Ramos (cell line): ENCODE measurements at regions not wholly inside any gene's neighbourhood (a gene's known extent, or its start where the extent isn't known, plus 50 kb on each side); places are given as distances from the start of the nearest gene placed in this dataset.

Experiments used
- in situ Hi-C: fragments of 300-500 bp; cut with MboI; formaldehyde crosslinking; loops from one replicate; pipeline ENCODE4 v1.14.3; 2022; ENCODE audit warnings: low sequenced_read_pairs; ENCODE audit not compliant: unreplicated experiment

DNA sequence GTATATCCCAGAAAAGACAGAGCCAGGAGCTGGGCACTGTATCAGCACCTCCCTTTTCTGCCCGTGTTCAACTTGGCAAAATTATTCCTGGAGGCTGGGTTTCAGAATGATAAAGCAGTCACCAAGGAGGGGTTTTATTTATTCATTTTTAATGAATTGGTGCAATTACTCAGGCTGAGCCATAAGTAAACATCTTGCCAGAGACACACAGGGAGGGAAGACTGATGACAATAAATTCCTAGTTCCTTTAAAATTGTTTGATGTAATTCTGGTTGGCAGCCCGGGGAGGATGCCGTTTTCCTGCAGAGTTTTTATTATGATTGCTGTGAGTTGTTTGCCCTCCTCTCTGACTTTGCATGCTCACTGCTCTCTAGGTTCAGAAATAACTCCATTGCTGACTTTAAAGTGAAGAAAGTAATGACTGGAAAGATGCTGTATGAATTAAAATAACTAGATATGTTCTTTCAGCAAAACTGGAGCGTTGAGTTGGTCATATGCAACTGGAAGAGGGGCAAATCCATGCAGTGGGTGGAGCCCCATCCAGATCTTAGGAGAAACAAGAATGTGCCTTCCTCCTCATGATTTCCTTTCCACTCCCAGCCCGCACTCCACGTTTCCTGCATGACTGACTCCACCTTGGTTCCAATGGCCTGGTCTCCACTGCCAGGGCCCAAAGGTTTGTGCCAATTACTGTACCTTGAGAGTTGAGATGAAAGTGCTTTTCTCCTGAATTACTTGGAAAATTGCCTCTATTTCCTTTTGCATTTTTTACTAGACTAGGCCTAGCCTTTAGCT is 182.1 kb downstream of the RFC3 start:
- in situ Hi-C loops, result no loop called here

DNA sequence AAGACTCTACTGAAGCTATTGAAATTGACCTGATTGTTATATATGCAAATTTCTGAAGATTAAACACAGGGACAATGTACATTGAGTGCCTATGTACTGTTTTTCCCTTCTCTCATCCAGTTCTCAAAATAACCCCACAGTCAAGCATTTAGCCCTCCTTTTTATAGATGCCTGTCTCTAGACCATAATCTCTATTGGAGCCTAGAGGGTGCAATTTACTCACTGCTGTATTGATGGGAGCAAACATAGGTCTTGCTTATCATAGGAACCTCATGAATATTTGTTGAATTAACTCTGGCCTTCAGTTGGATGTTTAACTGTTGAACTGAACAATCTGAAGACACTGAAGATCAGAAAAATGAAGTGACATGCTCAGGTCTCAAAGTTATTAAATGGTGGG is 183.0 kb downstream of the RFC3 start:
- in situ Hi-C loops, result no loop called here

DNA sequence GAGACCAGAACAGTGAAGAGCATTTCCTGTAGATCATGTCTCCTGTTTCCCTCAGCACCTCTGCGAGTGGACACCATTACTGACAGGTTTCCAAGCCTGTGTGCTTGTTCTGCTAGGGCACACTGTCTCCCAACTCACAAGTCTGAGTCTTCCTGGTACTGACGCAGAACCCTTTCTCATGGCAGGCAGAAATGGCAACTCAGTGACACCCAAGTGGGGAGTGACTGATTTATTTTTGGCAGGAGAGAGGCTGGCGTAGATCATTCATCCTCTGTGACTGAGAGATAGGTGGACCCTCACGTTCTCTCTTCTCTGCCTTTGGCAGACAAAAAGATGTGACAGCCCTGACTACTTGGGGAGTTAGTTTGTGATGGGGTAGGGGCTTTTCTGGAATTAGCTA is 183.4 kb downstream of the RFC3 start:
- in situ Hi-C loops, result no loop called here

- in situ Hi-C loops, result no loop called here
Observed at GRCh38 chr13:34002141-34002540, 184.2 kb downstream of the RFC3 start.

- in situ Hi-C loops, result no loop called here
Observed at GRCh38 chr13:34002924-34003323, 185.0 kb downstream of the RFC3 start.

- in situ Hi-C loops, result no loop called here
Observed at GRCh38 chr13:34003656-34004055, 185.7 kb downstream of the RFC3 start.

- in situ Hi-C loops, result no loop called here
Observed at GRCh38 chr13:34004676-34005075, 186.7 kb downstream of the RFC3 start.

DNA sequence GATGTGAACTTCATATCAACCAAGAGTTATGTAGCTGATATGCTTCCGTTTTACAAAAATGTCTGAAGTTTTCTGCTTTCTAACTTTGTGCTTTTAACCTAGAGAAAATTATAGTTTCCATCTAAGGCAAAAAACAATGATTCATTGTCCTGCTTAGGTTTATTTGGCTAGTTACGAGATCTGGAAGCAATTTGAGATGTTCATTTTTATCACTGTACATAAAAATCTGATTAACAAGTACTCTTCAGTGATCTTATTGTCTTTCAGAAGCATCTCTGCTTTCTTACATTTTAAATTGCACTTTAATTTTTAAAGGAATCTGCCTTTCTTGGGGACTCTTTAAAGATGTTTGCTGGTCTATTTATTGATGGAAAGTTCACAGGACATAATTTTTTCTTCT is 188.1 kb downstream of the RFC3 start:
- in situ Hi-C loops, result no loop called here

DNA sequence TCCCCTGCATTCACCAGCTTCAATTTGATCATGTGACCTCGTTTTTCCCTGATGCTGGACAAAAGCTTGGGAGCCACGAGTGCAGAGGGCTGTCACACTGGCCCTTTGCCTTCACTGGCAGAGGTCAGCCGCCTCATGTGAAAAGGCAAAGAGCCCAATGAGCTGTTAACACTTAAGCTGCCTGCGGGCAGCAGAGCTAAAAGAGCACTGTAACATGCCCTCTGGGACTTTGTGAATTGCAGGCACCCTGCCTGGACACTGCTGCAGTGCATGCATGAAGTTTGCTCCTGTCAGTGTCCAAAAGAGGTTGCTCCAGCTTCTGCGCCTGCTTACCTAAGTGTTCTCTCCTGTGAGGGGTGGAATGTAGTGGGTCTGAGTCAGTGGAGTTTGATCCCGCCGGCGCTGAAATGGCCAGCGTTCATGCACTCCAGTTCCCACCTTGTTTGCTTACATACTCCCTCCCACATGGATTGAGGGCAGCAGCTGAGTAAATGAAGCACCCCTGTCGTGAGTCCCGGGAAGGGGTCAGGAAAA is 193.7 kb downstream of the RFC3 start:
- in situ Hi-C loops, result no loop called here

- in situ Hi-C loops, result no loop called here
Observed at GRCh38 chr13:34012382-34012781, 194.4 kb downstream of the RFC3 start.

GRCh38 chr13:34013061-34013460 is 195.1 kb downstream of the RFC3 start:
- in situ Hi-C loops, result no loop called here

- in situ Hi-C loops, result no loop called here
Observed at GRCh38 chr13:34017231-34017630, 199.3 kb downstream of the RFC3 start.

DNA sequence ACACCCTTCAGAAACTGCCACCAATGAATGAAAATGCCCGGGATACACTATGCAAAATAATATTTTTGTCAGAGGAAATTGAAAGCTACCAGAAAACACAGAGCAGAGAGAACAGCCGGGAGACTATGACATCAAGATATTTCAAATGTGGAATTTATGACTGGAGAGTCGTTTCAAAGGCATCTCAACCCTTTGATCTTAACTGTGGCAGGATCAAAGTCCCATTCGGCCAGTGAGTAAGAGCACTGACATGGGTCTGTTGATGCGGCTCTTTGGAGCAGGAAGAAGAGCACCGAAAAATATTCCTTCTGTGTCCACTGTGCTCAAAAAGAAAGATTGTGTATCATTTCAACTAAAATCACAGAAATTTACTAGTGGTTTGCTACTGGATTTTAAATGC is 201.9 kb downstream of the RFC3 start:
- in situ Hi-C loops, result no loop called here

DNA sequence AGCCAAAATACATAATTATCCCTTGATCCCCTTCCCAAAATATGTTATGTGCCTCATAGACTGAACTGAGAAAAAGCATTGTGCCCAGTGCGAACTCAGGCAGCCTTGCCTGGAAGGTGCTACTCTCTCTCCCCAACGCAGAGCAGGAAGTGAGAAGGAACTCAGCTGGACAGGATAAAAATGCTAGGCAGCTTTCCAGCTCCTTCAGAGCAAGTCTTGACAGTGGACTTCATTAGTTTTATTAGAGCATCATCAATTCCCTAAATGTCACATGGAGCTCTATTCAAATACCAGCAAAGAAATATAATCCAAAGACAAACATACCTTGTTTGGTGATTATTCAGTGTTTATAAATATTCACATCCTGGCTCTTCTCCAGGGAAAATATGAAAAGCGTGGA is 202.4 kb downstream of the RFC3 start:
- in situ Hi-C loops, result no loop called here

DNA sequence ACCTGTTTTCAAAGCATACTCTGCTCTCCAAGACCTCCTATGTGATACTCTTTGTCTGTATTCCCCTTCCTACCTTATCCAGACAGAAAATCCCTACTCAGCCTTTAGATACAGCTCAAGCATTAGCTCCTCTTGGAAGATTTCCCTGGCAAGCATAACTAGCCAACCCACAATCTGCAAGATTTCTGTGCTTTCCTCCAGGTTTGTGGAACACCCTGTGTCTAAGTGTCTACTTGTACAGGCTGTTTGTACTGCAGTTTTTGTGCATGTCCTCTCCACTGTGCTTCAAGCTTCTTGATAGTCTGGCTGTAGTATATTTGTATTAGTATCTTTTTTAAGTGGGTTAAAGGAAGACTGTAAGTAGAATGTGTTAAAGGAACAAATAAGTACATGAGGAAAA is 203.7 kb downstream of the RFC3 start:
- in situ Hi-C loops, result no loop called here

DNA sequence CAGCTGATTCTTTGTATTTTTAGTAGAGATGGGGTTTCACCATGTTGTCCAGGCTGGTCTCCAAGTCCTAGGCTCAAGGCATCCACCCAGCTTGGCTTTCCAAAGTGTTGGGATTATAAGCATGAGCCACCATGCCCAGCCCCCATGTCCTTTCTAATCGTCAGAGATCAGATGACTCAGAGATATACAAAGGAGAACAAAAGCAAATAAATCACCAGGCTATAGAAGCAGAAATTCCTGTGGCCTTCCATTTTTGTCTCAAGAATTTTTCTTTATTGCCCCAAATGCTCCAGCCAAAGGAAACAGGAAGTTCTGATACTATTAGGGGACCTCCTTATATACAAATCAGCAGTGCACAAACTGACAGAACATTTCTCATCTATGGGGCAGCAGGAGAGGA is 207.8 kb downstream of the RFC3 start:
- in situ Hi-C loops, result no loop called here

GRCh38 chr13:34026308-34026707 is 208.4 kb downstream of the RFC3 start:
- in situ Hi-C loops, result no loop called here

DNA sequence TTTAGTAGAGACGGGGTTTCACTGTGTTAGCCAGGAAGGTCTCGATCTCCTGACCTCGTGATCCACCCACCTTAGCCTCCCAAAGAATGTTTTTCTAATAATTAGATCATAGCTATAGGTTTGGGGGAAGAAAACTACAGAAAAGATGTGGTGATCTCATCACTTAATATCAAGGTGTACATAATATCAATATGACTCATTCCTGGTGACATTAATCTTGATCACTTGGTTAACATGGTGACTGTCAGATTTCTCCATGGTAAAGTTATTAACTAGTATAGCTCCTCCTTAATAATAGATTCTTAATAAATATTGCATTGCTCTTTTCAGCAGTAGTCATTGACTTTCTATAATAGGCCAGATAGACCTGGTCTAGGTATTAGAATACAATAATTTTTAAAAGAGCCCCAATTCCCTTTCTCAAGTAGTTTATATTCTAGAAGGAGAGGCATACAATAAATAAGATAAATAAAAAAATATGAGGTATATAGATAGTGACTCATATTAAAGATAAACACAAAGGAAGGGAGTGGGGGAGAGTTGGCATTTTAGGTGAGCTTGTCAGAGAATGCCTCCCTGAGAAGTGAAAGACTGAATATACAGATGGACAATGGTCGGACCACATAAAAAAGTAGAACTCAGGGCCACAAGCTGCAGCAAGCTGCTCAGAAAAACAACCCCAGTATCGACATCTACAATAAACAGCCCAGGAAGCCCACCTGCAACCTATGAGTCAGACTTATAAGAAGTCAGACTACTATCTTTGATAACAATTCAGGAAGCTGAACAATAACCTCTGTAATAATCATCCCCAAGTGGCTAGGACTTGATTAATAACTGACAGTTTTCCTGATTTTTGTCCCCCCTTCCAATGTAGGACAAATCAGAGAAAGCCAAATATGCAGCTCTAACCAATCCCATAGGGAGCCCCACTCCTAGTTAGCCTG is 210.8 kb downstream of the RFC3 start:
- in situ Hi-C loops, result no loop called here

GRCh38 chr13:34030782-34031181 is 212.8 kb downstream of the RFC3 start:
- in situ Hi-C loops, result no loop called here

GRCh38 chr13:34031610-34032009 is 213.7 kb downstream of the RFC3 start:
- in situ Hi-C loops, result no loop called here

DNA sequence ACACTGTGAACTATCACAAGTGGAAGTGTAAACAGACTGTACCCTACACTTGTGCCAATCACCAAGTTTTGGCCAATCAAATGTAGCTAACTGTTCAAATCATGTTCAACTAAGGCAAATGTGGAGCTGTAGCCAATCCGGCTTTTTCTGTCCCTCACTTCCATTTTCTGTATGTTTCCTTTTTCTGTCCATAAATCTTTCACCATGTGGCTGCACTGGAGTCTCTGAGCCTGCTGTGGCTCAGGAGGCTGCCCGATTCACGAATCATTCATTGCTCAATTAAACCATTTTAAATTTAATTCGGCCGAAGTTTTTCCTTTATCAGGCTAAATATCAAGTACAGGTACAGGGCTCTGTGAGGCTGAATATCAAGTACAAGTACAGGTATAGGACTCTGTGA is 216.5 kb downstream of the RFC3 start:
- in situ Hi-C loops, result no loop called here
